DOHH2 (cell line): ENCODE measurements at regions not wholly inside any gene's neighbourhood (a gene's known extent, or its start where the extent isn't known, plus 50 kb on each side); places are given as distances from the start of the nearest gene placed in this dataset.

Source experiments
- CTCF ChIP-seq: fragments of 200-600 bp; sonication (generic); IDR thresholded peaks from one replicate; pipeline ENCODE4 v1.5.1; 2014; ENCODE audit warnings: antibody characterized with exemption, mild to moderate bottlenecking, low read depth, low read length; ENCODE audit not compliant: poor library complexity, severe bottlenecking
- EZH2phosphoT487 ChIP-seq: fragments of 200-600 bp; sonication (generic); IDR thresholded peaks from 2 replicates; pipeline ENCODE4 v1.6.1; 2017; ENCODE audit warnings: borderline replicate concordance, mild to moderate bottlenecking, antibody characterized with exemption, low read length, moderate library complexity, mixed read lengths

GRCh38 chr14:84128050-84128449, 1401.9 kb upstream of the FLRT2 start:
- TF ChIP-seq CTCF (no peak), EZH2phosphoT487 (no peak)
